HepG2 (cell line): ENCODE measurements at regions not wholly inside any gene's neighbourhood (a gene's known extent, or its start where the extent isn't known, plus 50 kb on each side); places are given as distances from the start of the nearest gene placed in this dataset.
A peak's percentile ranks its signal among the peaks of the same experiment; 100 is the strongest.

Experiments
- ATAC-seq: fragments of 200-7000 bp; cut with Tn5 transposase; 3 replicates; pipeline ENCODE4 v1.9.1; 2020; ENCODE audit warnings: mild to moderate bottlenecking, moderate library complexity
- BruUV-seq: library from RNA; stranded (reverse); fragments of 400-500 nt; replicated peaks from 2 replicates; lab custom pipeline; 2021; lab: Mats Ljungman, UMichigan
- CTCF ChIA-PET: fragments of 300-600 bp; formaldehyde crosslinking; extraction: SDS; loops from one replicate; lab custom pipeline; 2021; ENCODE audit warnings: low total read pairs, inconsistent platforms, low intra/inter-chr PET ratio; lab: Yijun Ruan, JAX
- POLR2A ChIA-PET: fragments of 350-600 bp; sonication (Branson Sonifier 250); formaldehyde crosslinking; loops from one replicate; lab custom pipeline; 2020; ENCODE audit warnings: antibody characterized with exemption, inconsistent platforms; lab: Yijun Ruan, JAX
- DNase-seq: peaks from one replicate; pipeline ENCODE4 v3.0.0-alpha.2; 2015; ENCODE audit warnings: low spot score
- FAIRE-seq: peaks from 3 replicates; lab custom pipeline; 2011; peaks lifted over from hg19 to GRCh38; lab: Jason Lieb, UNC
- H2AFZ ChIP-seq: one replicate; pipeline ENCODE4 v1.6.1; 2011; ENCODE audit warnings: low read length, inconsistent platforms
- H3K27ac ChIP-seq: fragments of 300-600 bp; 3 replicates; pipeline ENCODE4 v1.8.0; 2011; ENCODE audit warnings: mixed run types, mild to moderate bottlenecking, mixed read lengths, low read length, inconsistent platforms; ENCODE audit not compliant: insufficient read depth; ENCODE audit errors: extremely low read length
- H3K27me3 ChIP-seq, 2 experiments: fragments of 200-600 bp in 1 of 2; 2 replicates in 1 of 2; 3 replicates in 1 of 2; pipeline versions ENCODE4 v1.6.0 to v1.8.0; 2011; ENCODE audit warnings: low read length in 2 of 2, mild to moderate bottlenecking in 2 of 2, moderate library complexity in 2 of 2, inconsistent platforms in 1 of 2; ENCODE audit not compliant: insufficient read depth in 2 of 2, control insufficient read depth in 1 of 2
- H3K36me3 ChIP-seq, 2 experiments: fragments of 200-600 bp in 1 of 2; replicated peaks in 1 of 2; 2 replicates in 1 of 2; 3 replicates in 1 of 2; pipeline versions ENCODE4 v1.5.1 to v1.8.0; 2011; ENCODE audit warnings: low read length in 2 of 2, inconsistent platforms in 1 of 2; ENCODE audit not compliant: insufficient read depth in 2 of 2, control insufficient read depth in 1 of 2
- H3K4me1 ChIP-seq: 2 replicates; pipeline ENCODE4 v1.5.1; 2012; ENCODE audit warnings: low read length, inconsistent platforms; ENCODE audit not compliant: insufficient read depth
- H3K4me2 ChIP-seq: 2 replicates; pipeline ENCODE4 v1.6.0; 2011; ENCODE audit warnings: low read depth, low read length, inconsistent platforms
- H3K4me3 ChIP-seq, 3 experiments: fragments of 200-600 bp in 1 of 3; sonication (generic), shearing (Covaris generic) in 1 of 3; replicated peaks in 1 of 3; 2 replicates each; pipeline ENCODE4 v1.5.1; 2011 to 2016; ENCODE audit warnings: low read length in 3 of 3, inconsistent platforms in 2 of 3, low read depth in 2 of 3, mild to moderate bottlenecking in 2 of 3, control low read depth in 1 of 3, mixed read lengths in 1 of 3; ENCODE audit not compliant: insufficient read depth in 1 of 3
- H3K79me2 ChIP-seq: one replicate; pipeline ENCODE4 v1.6.1; 2011; ENCODE audit warnings: low read length, inconsistent platforms; ENCODE audit not compliant: insufficient read depth
- H3K9ac ChIP-seq: 2 replicates; pipeline ENCODE4 v1.6.0; 2011; ENCODE audit warnings: mild to moderate bottlenecking, low read depth, low read length, inconsistent platforms; ENCODE audit not compliant: insufficient read depth
- H3K9me3 ChIP-seq: 2 replicates; pipeline ENCODE4 v1.5.1; 2012; ENCODE audit warnings: mild to moderate bottlenecking, low read length
- H4K20me1 ChIP-seq: 2 replicates; pipeline ENCODE4 v1.6.0; 2011; ENCODE audit warnings: inconsistent platforms, mild to moderate bottlenecking, low read length, moderate library complexity; ENCODE audit not compliant: insufficient read depth
- ATAD3A ChIP-seq: sonication (generic); formaldehyde crosslinking; IDR thresholded peaks from 2 replicates; pipeline ENCODE4 v1.4.0; 2020; ENCODE audit warnings: missing genetic modification reagents
- GFI1 ChIP-seq: sonication (generic); formaldehyde crosslinking; IDR thresholded peaks from 2 replicates; pipeline ENCODE4 v1.5.0; 2020; ENCODE audit warnings: missing genetic modification reagents, mild to moderate bottlenecking, borderline replicate concordance
- NFIC ChIP-seq: IDR thresholded peaks from 2 replicates; pipeline ENCODE4 v1.6.1; 2012; ENCODE audit warnings: mild to moderate bottlenecking, low read length, inconsistent platforms
- NKX3-1 ChIP-seq: sonication (generic); formaldehyde crosslinking; IDR thresholded peaks from 2 replicates; pipeline ENCODE4 v1.5.0; 2020; ENCODE audit warnings: missing genetic modification reagents
- SOX13 ChIP-seq, 3 experiments: fragments of 450-650 bp in 1 of 3; sonication (generic) in 1 of 3; formaldehyde crosslinking in 1 of 3; IDR thresholded peaks in 2 of 3; conservative IDR thresholded peaks in 1 of 3; 2 replicates each; pipeline versions ENCODE4 v1.5.0 to v1.6.1; 2016 to 2020; ENCODE audit warnings: antibody characterized with exemption in 1 of 3, mild to moderate bottlenecking in 1 of 3, missing compliant biosample characterization in 1 of 3, missing genetic modification reagents in 1 of 3, moderate library complexity in 1 of 3
- SOX5 ChIP-seq: IDR thresholded peaks from 2 replicates; pipeline ENCODE4 v1.6.1; 2016; ENCODE audit warnings: borderline replicate concordance
- SRSF9 ChIP-seq: fragments of 200-400 bp; formaldehyde crosslinking; IDR thresholded peaks from 2 replicates; pipeline ENCODE4 v1.6.1; 2018; ENCODE audit warnings: borderline replicate concordance, mild to moderate bottlenecking, low read depth, low read length; ENCODE audit not compliant: insufficient read depth, poor library complexity, severe bottlenecking
- ZNF143 ChIP-seq: sonication (generic); formaldehyde crosslinking; IDR thresholded peaks from 2 replicates; pipeline ENCODE4 v1.4.0; 2020; ENCODE audit warnings: missing genetic modification reagents
- ZNF780A ChIP-seq: sonication (generic); formaldehyde crosslinking; IDR thresholded peaks from 2 replicates; pipeline ENCODE4 v1.8.0; 2022; ENCODE audit warnings: mild to moderate bottlenecking, missing genetic modification reagents, moderate library complexity
- ZNF790 ChIP-seq: sonication (generic); formaldehyde crosslinking; IDR thresholded peaks from 2 replicates; pipeline ENCODE4 v1.8.0; 2022; ENCODE audit warnings: missing genetic modification reagents, mild to moderate bottlenecking, borderline replicate concordance
- WGBS: methylation state at CpG from one replicate; pipeline ENCODE4 v1.1.6; 2017; ENCODE audit warnings: low lambda C conversion rate; 5-methylcytosine and 5-hydroxymethylcytosine counted together
- in situ Hi-C: cut with HindIII; loops from 2 replicates; pipeline ENCODE4 v1.10.0; 2017; ENCODE audit warnings: low pct_unique_long_range_greater_than_20kb; ENCODE audit not compliant: extremely low pct_ligation_motif_present
- intact Hi-C: fragments of 100-400 bp; cut with micrococcal nuclease; formaldehyde crosslinking; loops from one replicate; pipeline ENCODE4 v1.10.0; 2022; ENCODE audit not compliant: unreplicated experiment
- TF ChIP-seq, protein P1 (sequence below): sonication (generic); formaldehyde crosslinking; IDR thresholded peaks from 2 replicates; pipeline ENCODE4 v1.4.0; 2020; ENCODE audit warnings: mild to moderate bottlenecking, missing genetic modification reagents
- TF ChIP-seq, protein P2 (sequence below): sonication (generic); formaldehyde crosslinking; IDR thresholded peaks from 2 replicates; pipeline ENCODE4 v1.8.0; 2022; ENCODE audit warnings: mild to moderate bottlenecking, missing genetic modification reagents; ENCODE audit not compliant: insufficient replicate concordance
- TF ChIP-seq, protein P3 (sequence below): sonication (generic); formaldehyde crosslinking; conservative IDR thresholded peaks from 2 replicates; pipeline ENCODE4 v1.5.0; 2020; ENCODE audit warnings: missing genetic modification reagents

DNA sequence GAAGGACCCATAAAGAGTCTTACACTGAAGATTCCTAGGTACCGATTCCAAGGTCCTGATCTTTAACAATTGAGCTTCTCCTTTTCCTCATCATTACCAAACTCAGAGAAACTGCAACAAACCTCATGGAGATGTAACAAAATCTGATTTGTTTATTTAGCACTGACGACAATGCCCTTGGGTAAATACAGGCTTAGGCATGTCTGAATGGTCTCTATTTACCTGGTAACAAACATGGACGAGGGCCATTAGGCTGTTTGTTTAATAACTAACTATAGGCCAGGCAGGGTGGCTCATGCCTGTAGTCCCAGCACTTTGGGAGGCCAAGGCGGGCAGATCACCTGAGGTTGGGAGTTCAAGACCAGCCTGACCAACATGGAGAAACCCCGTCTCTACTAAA, 333.3 kb downstream of the AGTPBP1 start:
- H3K36me3 ChIP-seq = no peaks in the 10 kb centered on the region
- H3K4me2 ChIP-seq = no peak overlapping the region
- H3K9ac ChIP-seq = no peak overlapping the region
- no peak overlapping the region for H3K27ac ChIP-seq
- DNase-seq = peak; percentile 48
- in situ Hi-C loops (no loop called here), intact Hi-C loops (no loop called here)
- no peaks in the 10 kb centered on the region for H3K9me3 ChIP-seq
- no peak overlapping the region for H2AFZ ChIP-seq
- no peaks in the 10 kb centered on the region for H4K20me1 ChIP-seq
- FAIRE-seq = no peak
- no TSS peak for BruUV-seq
- no peaks in the 10 kb centered on the region for H3K27me3 ChIP-seq
- no peaks in the 10 kb centered on the region for H3K79me2 ChIP-seq
- WGBS = 22% methylated on average over 5 of the region's 5 CpGs
- CTCF ChIA-PET = no interaction called here
- 0 out of 2 replicates have a peak, but pooled peaks cover 5% of the 10 kb centered on the region for H3K4me1 ChIP-seq
- POLR2A ChIA-PET = no interaction called here
- H3K4me3 ChIP-seq = no peak overlapping the region
- peak; percentile 71 for ATAC-seq
- TF ChIP-seq NFIC = no peak
- TF ChIP-seq, protein P1, sequence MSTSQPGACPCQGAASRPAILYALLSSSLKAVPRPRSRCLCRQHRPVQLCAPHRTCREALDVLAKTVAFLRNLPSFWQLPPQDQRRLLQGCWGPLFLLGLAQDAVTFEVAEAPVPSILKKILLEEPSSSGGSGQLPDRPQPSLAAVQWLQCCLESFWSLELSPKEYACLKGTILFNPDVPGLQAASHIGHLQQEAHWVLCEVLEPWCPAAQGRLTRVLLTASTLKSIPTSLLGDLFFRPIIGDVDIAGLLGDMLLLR (CRISPR knock-in tag) = no peak
- TF ChIP-seq ZNF143 = no peak
- TF ChIP-seq SRSF9 = no peak
- TF ChIP-seq SOX5 (CRISPR knock-in tag) = peak; percentile 56; the same call in 1 of the 2 replicates
- no peak for TF ChIP-seq SOX13 (IDR thresholded peaks at IDR 0.05)
- peak in 1 of 2 experiments; percentile 65; a peak in 2 of 4 replicates for TF ChIP-seq SOX13 (CRISPR knock-in tag; conservative IDR thresholded peaks at IDR 0.05 in 1 of 2, IDR thresholded peaks at IDR 0.05 in 1 of 2)
- TF ChIP-seq, protein P2, sequence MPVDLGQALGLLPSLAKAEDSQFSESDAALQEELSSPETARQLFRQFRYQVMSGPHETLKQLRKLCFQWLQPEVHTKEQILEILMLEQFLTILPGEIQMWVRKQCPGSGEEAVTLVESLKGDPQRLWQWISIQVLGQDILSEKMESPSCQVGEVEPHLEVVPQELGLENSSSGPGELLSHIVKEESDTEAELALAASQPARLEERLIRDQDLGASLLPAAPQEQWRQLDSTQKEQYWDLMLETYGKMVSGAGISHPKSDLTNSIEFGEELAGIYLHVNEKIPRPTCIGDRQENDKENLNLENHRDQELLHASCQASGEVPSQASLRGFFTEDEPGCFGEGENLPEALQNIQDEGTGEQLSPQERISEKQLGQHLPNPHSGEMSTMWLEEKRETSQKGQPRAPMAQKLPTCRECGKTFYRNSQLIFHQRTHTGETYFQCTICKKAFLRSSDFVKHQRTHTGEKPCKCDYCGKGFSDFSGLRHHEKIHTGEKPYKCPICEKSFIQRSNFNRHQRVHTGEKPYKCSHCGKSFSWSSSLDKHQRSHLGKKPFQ = no peak
- no peak for TF ChIP-seq ATAD3A (CRISPR knock-in tag)
- TF ChIP-seq ZNF790 (CRISPR knock-in tag) = no peak
- peak; percentile 46; the same call in 1 of the 2 replicates for TF ChIP-seq GFI1 (CRISPR knock-in tag)
- TF ChIP-seq, protein P3, sequence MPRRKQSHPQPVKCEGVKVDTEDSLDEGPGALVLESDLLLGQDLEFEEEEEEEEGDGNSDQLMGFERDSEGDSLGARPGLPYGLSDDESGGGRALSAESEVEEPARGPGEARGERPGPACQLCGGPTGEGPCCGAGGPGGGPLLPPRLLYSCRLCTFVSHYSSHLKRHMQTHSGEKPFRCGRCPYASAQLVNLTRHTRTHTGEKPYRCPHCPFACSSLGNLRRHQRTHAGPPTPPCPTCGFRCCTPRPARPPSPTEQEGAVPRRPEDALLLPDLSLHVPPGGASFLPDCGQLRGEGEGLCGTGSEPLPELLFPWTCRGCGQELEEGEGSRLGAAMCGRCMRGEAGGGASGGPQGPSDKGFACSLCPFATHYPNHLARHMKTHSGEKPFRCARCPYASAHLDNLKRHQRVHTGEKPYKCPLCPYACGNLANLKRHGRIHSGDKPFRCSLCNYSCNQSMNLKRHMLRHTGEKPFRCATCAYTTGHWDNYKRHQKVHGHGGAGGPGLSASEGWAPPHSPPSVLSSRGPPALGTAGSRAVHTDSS (CRISPR knock-in tag) = no peak
- no peak for TF ChIP-seq ZNF780A (CRISPR knock-in tag)
- TF ChIP-seq NKX3-1 (CRISPR knock-in tag) = no peak
